NCI-H1436 (cell line): ENCODE measurements at regions not wholly inside any gene's neighbourhood (a gene's known extent, or its start where the extent isn't known, plus 50 kb on each side); places are given as distances from the start of the nearest gene placed in this dataset.
"Not testable (repeated sequence)": the region's sequence is repeated elsewhere in the genome, so short reads cannot be mapped to it uniquely, and the experiment has no call there.

Experiments
- DNase-seq: peaks from one replicate; lab custom pipeline; 2025; lab: John Stamatoyannopoulos, UW

DNA sequence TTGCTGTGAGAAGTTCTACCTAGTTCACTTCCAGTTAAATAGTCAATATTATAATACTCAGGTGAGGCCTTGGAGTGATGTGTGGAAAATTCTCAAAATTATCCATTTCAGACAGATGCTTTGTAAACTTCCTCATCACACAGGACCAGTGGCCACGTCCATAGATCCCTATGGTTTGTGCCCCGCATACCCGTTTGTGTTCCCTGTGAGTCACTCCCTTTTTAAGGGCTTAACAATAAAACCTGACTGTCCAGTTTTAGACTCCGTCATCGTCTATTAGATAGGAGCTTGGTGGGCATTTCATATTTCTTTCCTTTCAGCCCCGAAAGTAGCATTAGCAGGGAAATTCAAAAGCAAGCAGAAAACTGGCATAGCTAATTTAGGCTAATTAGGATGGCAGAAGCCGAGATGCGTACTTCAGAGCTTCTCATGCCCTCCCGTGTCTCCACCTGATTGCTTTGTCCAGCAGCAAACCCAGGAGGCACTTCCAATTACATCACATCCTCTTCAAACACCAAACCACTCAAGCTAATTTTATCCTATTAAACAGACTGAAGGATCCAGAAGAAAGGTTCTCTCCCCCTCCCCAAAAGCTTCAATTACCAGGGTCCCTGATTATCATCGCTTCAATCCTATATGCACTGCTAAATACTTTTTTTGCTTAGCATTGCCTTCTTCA is 186.6 kb upstream of the OTX2 start:
- DNase-seq: peak; percentile 80

DNA sequence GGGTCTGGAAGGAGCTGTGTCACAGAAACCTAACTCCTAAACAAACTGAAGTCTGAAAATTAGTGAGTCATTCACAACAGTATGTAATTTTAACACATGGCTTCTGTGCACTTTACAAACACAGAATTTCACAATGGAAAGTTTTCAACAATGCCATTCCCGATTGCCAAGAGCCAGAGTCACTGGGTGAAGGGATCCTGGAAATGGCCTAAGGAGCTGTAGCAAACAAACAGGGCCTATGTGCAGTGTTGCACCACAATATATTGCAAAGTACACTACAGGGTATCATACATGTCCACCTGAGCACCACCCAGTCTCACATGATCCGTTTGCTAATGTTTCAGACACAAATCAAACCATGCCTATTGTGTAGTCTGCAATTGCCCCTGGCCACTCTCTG is 184.7 kb upstream of the OTX2 start:
- no peak for DNase-seq

DNA sequence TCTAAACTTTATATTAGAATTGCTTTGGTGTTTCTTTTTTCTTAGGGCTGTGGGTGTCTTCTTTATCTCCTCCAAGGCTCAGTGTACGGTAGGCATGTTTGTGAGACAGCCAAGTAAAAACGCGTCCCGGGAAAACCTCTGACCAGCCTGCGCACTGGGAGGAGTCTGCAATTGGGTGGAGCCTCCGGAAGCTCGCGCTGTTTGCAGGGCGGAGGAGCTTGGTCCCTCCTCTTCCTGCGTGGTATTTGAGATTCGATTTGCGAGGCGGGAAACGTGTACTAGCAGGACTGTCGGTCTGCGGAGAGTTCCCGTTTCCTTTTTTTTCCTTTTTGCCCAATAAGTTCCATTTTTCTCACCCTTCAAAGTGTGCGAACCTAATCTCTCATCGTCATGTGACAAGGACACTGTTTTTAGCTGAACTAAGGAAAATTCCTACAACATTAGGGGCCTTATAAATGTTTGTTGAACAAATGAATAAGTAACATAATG is 182.1 kb upstream of the OTX2 start:
- DNase-seq: no peak

DNA sequence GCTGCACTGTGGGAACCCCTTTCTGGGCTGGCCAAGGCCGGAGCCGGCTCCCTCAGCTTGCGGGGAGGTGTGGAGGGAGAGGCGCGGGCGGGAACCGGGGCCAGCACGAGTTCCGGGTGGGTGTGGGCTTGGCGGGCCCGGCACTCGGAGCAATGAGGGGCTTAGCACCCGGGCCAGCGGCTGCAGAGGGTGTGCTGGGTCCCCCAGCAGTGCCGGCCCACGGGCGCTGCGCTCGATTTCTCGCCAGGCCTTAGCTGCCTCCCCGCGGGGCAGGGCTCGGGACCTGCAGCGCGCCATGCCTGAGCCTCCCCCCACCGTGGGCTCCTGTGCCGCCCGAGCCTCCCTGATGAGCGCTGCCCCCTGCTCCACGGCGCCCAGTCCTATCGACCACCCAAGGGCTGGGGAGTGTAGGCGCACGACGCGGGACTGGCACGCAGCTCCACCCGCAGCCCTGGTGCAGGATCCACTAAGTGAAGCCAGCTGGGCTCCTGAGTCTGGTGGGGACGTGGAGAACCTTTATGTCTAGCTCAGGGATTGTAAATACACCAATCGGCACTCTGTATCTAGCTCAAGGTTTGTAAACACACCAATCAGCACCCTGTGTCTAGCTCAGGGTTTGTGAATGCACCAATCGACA is 180.8 kb upstream of the OTX2 start:
- not testable (repeated sequence) for DNase-seq

DNA sequence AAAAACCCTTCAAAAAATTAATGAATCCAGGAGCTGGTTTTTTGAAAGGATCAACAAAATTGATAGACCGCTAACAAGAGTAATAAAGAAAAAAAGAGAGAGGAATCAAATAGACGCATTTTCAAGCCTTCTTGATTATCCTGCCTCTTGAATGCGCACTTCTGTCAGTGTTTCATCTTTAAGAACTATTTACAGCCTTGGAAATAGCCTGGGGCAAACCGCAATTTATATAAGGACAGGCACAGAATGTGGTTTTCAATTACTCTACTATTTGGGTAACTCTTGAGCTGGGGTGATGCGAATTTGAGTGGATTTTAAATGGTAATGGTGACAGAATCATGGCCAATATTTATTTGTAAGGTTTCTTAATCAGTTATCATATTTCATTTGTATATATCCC is 179.1 kb upstream of the OTX2 start:
- DNase-seq: peak; percentile 16

DNA sequence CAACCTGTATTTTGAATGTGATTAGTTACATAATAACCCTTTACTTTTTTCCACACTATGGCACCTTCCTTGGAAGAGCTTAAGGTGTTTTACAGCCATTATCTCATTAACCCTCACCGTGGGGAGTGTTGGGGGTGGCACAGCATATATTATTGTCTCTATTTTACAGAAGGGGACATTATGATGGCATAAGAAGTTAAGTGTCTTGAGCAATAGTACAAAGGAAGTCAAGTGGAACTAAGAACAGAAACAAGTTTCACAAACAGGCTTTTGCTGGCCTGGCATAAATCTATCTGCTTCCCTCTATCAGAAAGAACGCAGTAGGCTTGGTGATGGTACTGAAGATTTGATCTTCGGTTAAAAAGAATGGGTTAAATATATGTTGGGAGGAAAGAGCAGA is 169.7 kb upstream of the OTX2 start:
- no peak for DNase-seq

DNA sequence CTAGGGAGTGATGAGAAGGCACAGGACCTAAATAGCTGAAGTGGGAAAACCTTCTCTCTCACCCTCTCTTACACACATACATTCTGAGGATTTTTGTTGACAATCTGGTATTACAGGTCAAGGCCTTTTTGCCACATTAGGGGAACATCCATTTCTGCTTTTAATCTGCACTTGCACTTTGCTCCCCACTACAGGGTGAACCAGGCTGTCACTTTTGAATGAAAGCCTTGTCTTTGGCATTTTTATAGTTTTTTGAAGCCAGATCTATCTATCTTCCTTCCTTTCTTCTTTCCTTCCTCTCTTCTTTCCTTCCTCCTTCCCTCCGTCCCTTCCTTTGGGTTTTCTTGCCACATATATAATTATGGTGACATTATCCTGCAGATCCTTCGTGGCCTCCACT is 165.9 kb upstream of the OTX2 start:
- no peak for DNase-seq

DNA sequence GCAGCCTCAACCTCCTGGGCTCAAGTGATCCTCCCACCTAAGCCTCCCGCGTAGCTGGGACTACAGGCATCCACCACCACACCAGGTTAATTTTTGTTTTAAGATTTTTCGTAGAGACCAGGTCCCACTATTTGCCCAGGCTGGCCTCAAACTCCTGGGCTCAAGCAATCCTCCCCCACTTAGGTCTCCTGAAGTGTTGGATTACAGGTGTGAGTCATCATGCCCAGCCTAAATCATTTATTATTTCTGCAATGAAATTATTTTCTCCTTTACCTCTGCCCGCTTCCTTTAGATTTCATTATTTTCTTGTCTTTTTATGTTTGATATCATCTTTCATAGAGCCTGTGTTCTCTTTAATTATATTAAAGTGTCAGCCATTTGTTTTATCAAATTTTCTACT is 165.2 kb upstream of the OTX2 start:
- no peak for DNase-seq

DNA sequence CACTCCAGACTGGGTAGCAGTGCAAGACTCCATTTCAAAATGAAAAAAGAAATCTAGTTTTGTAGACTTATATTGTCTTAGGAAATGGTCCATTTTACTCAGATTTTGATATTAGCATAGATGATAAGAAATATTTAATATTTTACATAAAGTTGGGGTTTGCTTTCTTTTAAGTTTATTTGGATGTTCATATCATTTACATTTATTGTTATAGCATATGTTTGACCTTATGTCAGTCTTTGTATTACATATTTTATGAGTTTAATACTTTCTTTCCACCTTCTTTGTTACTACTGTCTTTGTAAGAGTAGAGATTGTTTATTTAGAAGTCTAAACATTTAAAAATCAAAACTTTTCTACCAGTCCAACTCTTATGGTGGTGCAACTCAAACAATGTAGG is 162.7 kb upstream of the OTX2 start:
- DNase-seq: no peak

DNA sequence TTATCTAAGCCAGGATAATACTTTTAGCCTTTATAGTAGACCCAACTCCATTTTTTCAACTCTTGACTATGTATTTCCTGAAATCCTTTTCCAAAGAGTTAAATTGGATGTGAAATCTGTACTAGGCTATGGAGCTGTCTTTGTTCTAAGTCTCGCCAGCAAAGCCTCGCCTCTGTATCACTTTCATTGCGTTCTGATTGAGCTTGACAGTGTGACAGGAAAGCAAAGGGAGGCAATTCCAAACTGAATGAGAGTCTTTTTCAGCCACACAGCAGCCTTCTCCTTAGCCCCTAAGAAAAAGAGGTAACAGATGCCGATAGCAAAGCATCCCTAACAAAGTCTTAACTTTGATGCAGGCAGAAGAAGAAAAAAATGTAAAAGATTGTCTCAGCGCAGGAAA is 154.6 kb upstream of the OTX2 start:
- DNase-seq: no peak

DNA sequence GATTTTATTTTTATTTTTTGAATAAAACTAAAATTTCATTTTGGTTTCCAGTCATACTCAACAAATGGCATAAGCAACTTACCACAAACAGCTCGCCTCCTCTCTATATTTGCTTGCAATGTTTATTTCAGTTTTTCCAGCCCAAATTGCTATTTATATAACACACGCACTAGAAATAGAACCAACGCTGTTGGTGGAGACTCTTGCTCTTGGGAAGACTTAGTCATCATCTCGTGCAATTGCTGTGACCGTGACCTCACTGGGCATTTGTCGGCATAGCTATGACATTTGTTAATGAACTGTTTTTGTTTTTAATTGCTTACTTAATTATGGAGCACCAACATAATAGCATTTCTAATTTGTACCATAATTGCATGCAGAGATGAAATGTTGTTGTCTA is 153.1 kb upstream of the OTX2 start:
- no peak for DNase-seq

DNA sequence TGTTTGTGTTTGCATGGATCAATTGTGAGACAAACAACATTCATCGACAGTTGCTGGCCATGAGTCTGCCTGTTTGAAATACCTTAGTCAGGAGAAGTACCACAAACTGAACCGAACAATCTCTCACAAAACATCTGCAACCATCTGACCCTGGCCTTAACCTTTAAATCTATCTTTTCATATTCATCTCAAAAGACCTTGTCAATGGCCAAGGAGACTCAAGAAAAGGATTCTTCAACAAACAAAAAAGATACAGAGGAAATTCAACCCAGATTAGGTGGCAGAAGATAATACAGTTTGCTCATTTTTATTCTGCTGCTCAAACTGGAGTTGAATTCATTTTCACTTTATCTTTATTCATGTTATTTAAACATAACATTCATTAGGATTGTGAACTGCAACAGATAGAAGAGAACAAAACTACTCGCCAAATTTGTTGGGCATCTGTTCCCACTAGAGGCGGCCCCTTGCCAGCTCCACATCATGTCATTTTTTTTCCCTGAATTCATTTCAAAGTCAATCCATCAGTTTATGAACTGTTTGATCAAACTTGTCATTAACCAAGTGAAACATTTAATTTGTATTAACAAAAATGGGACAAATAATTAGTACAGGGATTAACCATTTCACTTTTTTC is 152.3 kb upstream of the OTX2 start:
- DNase-seq: no peak

DNA sequence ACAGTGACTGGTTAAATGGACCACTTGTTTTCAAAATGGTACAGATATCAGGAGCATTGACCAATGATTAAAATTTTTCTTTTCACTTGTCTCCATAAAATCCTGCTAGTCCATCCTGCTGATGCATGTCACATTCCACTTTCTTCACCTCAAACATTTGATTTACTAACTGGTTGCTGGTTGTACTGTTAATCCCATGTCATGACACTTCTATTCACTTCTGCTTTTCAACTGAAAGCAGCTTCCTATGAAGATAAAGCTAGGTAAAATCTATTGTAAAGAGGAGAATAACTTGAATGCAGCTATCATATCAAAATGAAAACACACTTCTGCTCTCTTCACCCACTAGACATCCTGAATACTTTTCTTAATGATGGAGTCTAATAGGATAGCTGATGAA is 149.6 kb upstream of the OTX2 start:
- DNase-seq: no peak

DNA sequence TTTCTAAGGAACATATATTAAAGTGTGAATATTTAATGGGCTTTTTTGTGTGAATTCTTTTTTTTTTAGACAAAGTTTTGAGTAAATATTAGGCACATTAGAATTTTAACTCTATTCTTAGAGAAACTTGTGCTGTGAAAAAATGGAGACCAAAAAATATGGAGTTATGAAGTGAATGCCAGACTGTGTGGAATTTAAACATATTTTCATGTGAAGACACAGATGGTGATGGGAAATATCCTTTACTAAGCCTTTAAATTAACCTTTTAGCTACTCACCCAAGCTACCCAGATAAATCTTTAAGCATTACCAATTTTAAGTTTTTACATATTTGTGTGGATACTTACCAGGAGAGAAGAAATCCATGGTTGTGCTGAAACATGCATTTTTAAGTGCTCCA is 148.8 kb upstream of the OTX2 start:
- DNase-seq: no peak

DNA sequence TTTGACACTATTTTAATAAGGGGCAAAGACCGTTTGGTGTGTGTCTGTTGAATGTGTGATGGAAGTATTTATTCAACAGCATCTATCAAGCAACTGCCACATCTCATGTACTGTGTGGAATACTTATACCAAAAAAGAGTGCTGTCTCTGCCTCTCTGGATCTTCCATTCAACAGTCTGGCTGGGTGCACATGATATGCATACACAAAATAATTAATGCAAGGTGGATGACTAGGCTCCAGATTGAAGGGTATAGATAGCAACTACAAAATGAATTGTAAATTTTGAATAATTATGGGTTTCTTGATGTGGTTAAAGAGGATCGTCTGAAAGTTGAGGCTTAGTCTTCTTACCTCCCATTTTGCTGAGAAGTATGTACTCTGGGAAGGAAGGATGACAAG is 145.9 kb upstream of the OTX2 start:
- no peak for DNase-seq

DNA sequence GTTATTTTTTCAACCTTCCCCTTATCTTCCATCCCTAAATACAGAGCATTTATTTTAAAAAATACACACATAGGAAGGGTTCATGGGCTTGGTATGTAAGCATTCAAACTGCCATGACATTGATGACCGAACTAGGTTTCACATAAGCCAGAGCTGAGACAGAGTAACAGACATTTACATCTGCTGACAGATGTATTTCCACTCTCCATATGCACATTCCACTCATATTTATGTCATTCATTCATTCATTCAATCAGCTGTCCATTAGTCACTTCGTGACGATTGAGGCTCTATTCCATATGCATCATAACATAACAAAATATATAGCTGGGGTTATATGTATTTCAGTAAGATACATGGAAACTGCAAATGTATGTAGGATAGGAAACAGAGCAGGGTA is 145.5 kb upstream of the OTX2 start:
- DNase-seq: no peak

DNA sequence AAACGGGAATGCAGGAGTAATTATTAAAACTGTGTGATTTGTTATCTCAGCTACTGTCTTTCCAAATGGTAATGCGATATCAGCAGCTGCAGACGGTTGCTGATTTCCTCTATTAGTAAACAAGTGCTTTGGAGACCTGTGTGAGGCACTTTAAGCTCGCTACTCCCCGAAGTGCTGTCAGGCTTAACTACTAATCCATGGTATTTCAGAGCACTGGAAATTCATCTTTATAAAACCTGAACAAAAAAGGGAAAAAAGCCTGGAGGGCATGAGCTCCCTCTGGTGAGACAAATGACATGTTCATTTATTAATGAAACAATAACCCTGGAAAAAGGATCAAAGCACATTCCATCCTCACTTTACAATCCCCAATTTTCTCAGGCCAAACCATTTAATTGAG is 143.6 kb upstream of the OTX2 start:
- no peak for DNase-seq

DNA sequence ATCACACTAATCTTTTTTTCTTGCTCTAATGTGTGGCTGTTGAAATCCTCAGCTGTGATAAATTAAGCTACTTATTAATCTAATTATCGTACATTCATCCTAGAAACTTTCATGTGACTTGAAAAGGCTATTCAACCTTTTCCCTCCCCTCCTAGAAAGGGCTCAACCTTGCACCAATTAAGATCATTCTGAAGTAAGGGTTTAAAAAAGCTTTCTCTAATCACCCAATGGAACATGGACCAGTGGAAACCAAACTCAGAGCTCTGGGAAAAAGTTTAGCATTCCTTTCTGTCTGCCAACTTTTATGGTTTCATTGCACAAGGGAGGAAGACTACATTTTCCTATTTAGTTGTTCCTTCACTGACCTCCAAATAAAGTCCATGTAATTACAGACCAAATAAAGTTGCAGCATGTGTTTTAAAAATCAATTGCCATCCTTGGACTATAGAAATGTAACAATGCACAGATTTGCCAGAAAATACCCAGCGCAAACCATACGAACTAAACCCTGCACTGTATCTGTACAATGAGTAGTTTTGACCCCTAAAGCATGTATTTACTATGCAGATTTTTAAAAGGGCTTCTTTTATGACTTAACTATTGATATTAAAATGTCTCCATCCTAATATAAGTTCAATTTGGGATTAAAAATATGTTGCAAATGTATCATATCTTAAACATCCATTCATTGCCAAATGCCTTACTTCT is 142.6 kb upstream of the OTX2 start:
- DNase-seq: no peak

DNA sequence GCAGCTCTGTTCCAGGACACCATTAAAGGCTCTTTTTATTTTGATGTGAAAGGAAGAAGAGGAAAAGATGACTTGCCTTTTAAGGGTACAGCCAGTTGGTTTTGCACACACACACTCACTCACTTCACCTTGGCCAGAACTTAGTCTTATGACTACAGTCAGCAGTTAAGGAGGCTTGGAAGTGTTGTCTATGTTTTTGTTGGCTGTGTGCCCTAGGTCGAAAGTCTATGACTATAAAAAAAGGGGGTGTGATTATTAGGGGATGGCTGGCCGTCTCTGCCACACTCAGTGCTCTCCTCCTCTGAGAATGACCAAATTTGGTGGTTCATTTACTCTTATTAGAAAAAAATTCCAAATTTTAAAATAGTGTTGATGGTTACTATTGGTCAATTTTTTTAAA is 139.5 kb upstream of the OTX2 start:
- no peak for DNase-seq

DNA sequence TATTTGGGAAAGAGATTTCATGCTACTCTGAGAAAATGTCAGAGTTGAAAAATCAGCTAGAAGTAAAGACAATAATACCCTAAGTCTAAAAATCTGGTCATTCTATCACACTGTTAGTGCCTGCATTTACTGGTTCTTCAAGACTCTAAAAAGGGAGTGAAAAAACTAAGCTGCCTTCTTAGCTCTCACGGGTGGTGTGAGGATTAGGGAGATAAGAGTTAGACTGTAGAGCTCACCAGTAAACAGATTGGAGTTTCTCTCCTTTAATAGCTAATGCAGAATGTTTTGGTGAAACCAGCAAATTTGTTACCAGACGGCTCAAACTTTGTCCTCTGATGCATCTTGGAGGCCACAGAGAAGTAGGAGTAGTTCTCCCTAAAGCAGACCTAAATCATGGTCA is 135.0 kb upstream of the OTX2 start:
- no peak for DNase-seq

DNA sequence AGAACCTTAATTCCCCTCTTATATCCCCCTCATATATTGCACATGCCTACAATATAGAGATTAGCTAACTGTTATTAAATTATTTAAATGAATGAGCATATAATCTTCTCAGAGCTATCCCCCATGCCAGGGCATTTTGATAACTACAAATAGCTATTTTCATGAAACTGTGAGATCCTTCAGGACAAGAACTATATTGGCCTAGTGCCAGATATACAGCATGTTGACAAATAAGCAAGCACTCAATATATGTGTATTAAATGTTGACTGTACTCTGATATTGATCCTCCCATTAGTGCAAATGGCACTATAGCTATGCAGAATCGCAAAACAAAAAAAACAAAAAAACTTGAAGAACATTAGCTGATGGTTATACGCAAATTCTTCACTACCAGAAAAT is 134.1 kb upstream of the OTX2 start:
- no peak for DNase-seq

DNA sequence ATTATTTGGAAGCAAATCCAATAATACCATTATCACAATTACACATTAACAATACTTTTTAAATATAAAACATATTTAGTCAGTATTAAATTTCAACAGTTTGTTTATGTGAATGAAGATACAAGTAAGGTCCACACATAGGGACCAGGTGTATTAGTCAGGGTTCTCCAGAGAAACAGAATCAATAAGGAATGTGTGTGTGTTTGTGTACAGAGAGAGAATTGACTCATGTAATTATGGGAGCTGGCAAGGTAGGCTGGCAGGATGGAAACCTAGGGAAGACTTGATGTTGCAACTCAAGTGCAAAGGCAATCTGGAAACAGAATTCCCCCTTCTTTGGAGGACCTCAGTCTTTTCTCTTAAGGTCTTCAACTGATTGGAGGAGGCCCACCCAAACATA is 123.2 kb upstream of the OTX2 start:
- DNase-seq: no peak
